K562 (cell line): ENCODE measurements at regions not wholly inside any gene's neighbourhood (a gene's known extent, or its start where the extent isn't known, plus 50 kb on each side); places are given as distances from the start of the nearest gene placed in this dataset.

Experiments
- CEBPB ChIP-seq: fragments of 450-650 bp; IDR thresholded peaks from 2 replicates; pipeline ENCODE4 v1.6.1; 2016; ENCODE audit warnings: missing genetic modification characterization, missing compliant biosample characterization
- CTBP1 ChIP-seq: fragments of 450-650 bp; IDR thresholded peaks from 2 replicates; pipeline ENCODE4 v1.6.1; 2016; ENCODE audit warnings: borderline replicate concordance
- CTCF ChIP-seq, 3 experiments: IDR thresholded peaks in 2 of 3; conservative IDR thresholded peaks in 1 of 3; 2 replicates each; pipeline ENCODE4 v1.5.1; 2011 to 2012; ENCODE audit warnings: low read length in 3 of 3, mild to moderate bottlenecking in 3 of 3, control low read depth in 2 of 3, improper control_type of control experiment in 1 of 3, inconsistent platforms in 1 of 3, low read depth in 1 of 3, mixed read lengths in 1 of 3, moderate library complexity in 1 of 3; ENCODE audit not compliant: insufficient read depth in 2 of 3
- FOSL1 ChIP-seq: fragments of 200-800 bp; sonication (Bioruptor generic); conservative IDR thresholded peaks from 2 replicates; pipeline ENCODE4 v1.6.1; 2016; ENCODE audit warnings: missing genetic modification characterization, missing compliant biosample characterization
- FOXO4 ChIP-seq: fragments of 450-650 bp; formaldehyde crosslinking; IDR thresholded peaks from 2 replicates; pipeline ENCODE4 v1.4.0; 2020; ENCODE audit warnings: mild to moderate bottlenecking, moderate library complexity
- MAX ChIP-seq: sonication (generic); formaldehyde crosslinking; IDR thresholded peaks from 2 replicates; pipeline ENCODE4 v1.9.0; 2022; ENCODE audit warnings: mild to moderate bottlenecking, missing genetic modification reagents
- POLR2A ChIP-seq: fragments of 450-650 bp; conservative IDR thresholded peaks from 2 replicates; pipeline ENCODE4 v1.6.1; 2016
- POLR3G ChIP-seq: IDR thresholded peaks from 2 replicates; pipeline ENCODE4 v1.6.1; 2011; ENCODE audit not compliant: insufficient read length, insufficient replicate concordance; ENCODE audit errors: extremely low read depth
- SRF ChIP-seq, 2 experiments: fragments of 250-450, 450-650 bp in 1 of 2; sonication (Bioruptor Pico) in 1 of 2; sonication (generic) in 1 of 2; formaldehyde crosslinking; IDR thresholded peaks; 2 replicates each; pipeline versions ENCODE4 v1.5.0 to v1.5.1; 2020 to 2022; ENCODE audit warnings: mild to moderate bottlenecking in 1 of 2, missing genetic modification reagents in 1 of 2
- ZBTB33 ChIP-seq: sonication (generic); formaldehyde crosslinking; IDR thresholded peaks from 2 replicates; pipeline ENCODE4 v1.8.1; 2023; ENCODE audit warnings: mild to moderate bottlenecking, missing genetic modification reagents

GRCh38 chr7:52708846-52709245 lies 326.6 kb upstream of the POM121L12 start:
- TF ChIP-seq CTCF (IDR thresholded peaks at IDR 0.05 in 2 of 3, conservative IDR thresholded peaks at IDR 0.05 in 1 of 3; ENCODE audit: insufficient read depth in 2 of 3, low read depth in 1 of 3, low read length in 3 of 3) (no peak), FOSL1 (tag) (no peak), CEBPB (tag) (no peak), MAX (CRISPR knock-in tag) (no peak), FOXO4 (CRISPR knock-in tag) (no peak), POLR3G (no peak), SRF (CRISPR knock-in tag; IDR thresholded peaks at IDR 0.05) (no peak), ZBTB33 (CRISPR knock-in tag) (no peak), POLR2A (no peak), CTBP1 (no peak)
